IMR-90 (cell line): ENCODE measurements at regions not wholly inside any gene's neighbourhood (a gene's known extent, or its start where the extent isn't known, plus 50 kb on each side); places are given as distances from the start of the nearest gene placed in this dataset.

Experiments used
- ATAC-seq: fragments of 200-7000 bp; cut with Tn5 transposase; 2 replicates; pipeline ENCODE4 v1.9.1; 2020; ENCODE audit warnings: low read depth, mild to moderate bottlenecking, moderate library complexity
- BruUV-seq: library from RNA; stranded (reverse); fragments of 400-500 nt; replicated peaks from 2 replicates; lab custom pipeline; 2021; lab: Mats Ljungman, UMichigan
- CTCF ChIA-PET: fragments of 300-600 bp; formaldehyde crosslinking; extraction: SDS; loops from one replicate; lab custom pipeline; 2021; ENCODE audit warnings: antibody characterized with exemption; lab: Yijun Ruan, JAX
- POLR2A ChIA-PET: fragments of 300-600 bp; sonication (Branson Sonifier 250); formaldehyde crosslinking; loops from one replicate; lab custom pipeline; 2022; ENCODE audit warnings: antibody characterized with exemption; ENCODE audit not compliant: unreplicated experiment; lab: Charles Lee
- DNase-seq: peaks from one replicate; pipeline ENCODE4 v3.0.0; 2013
- H2AFZ ChIP-seq: replicated peaks from 2 replicates; pipeline ENCODE3; 2013; ENCODE audit warnings: low read length, mild to moderate bottlenecking; ENCODE audit not compliant: poor library complexity
- H2AK5ac ChIP-seq: 2 replicates; pipeline ENCODE4 v1.6.1; 2013; ENCODE audit warnings: low read depth, low read length, inconsistent platforms
- H2AK9ac ChIP-seq: replicated peaks from 2 replicates; pipeline ENCODE3; 2013; ENCODE audit warnings: mild to moderate bottlenecking, low read depth, low read length, moderate library complexity; ENCODE audit not compliant: poor library complexity
- H2BK120ac ChIP-seq: 2 replicates; pipeline ENCODE4 v1.6.1; 2013; ENCODE audit warnings: low read depth, low read length, inconsistent platforms
- H2BK15ac ChIP-seq: 3 replicates; pipeline ENCODE4 v1.6.1; 2013; ENCODE audit warnings: low read depth, low read length, inconsistent platforms
- H2BK20ac ChIP-seq: 2 replicates; pipeline ENCODE4 v1.6.1; 2013; ENCODE audit warnings: low read depth, mild to moderate bottlenecking, inconsistent platforms, low read length, moderate library complexity
- H2BK5ac ChIP-seq: 2 replicates; pipeline ENCODE4 v1.6.1; 2013; ENCODE audit warnings: mild to moderate bottlenecking, low read depth, low read length, inconsistent platforms; ENCODE audit not compliant: poor library complexity, severe bottlenecking
- H3K14ac ChIP-seq: replicated peaks from 2 replicates; pipeline ENCODE4 v1.6.1; 2013; ENCODE audit warnings: low read depth, low read length, inconsistent platforms
- H3K18ac ChIP-seq: 2 replicates; pipeline ENCODE4 v1.6.1; 2013; ENCODE audit warnings: low read depth, low read length, control low read depth
- H3K23ac ChIP-seq: 2 replicates; pipeline ENCODE4 v1.6.1; 2013; ENCODE audit warnings: low read depth, low read length, inconsistent platforms
- H3K27ac ChIP-seq: 2 replicates; pipeline ENCODE4 v1.5.1; 2013; ENCODE audit warnings: mild to moderate bottlenecking, control low read depth, low read length; ENCODE audit not compliant: insufficient read depth
- H3K27me3 ChIP-seq: 2 replicates; pipeline ENCODE4 v1.6.1; 2013; ENCODE audit warnings: low read length; ENCODE audit not compliant: control insufficient read depth, insufficient read depth
- H3K36me3 ChIP-seq: 2 replicates; pipeline ENCODE4 v1.6.1; 2013; ENCODE audit warnings: low read length, mixed read lengths; ENCODE audit not compliant: control insufficient read depth, insufficient read depth
- H3K4ac ChIP-seq: 2 replicates; pipeline ENCODE4 v1.6.1; 2013; ENCODE audit warnings: low read depth, low read length, inconsistent platforms
- H3K4me1 ChIP-seq: 2 replicates; pipeline ENCODE4 v1.6.1; 2013; ENCODE audit warnings: low read length, mixed read lengths; ENCODE audit not compliant: control insufficient read depth, insufficient read depth
- H3K4me2 ChIP-seq: 2 replicates; pipeline ENCODE4 v1.6.1; 2013; ENCODE audit warnings: low read depth, mild to moderate bottlenecking, control low read depth, low read length, moderate library complexity
- H3K4me3 ChIP-seq: 2 replicates; pipeline ENCODE4 v1.5.1; 2013; ENCODE audit warnings: low read depth, mild to moderate bottlenecking, control low read depth, low read length, moderate library complexity; ENCODE audit not compliant: insufficient read depth
- H3K56ac ChIP-seq: 2 replicates; pipeline ENCODE4 v1.6.1; 2013; ENCODE audit warnings: low read length, inconsistent platforms; ENCODE audit not compliant: insufficient read depth; ENCODE audit errors: extremely low read depth
- H3K79me1 ChIP-seq, 2 experiments: 2 replicates each; pipeline ENCODE4 v1.6.1; 2013; ENCODE audit warnings: low read length in 2 of 2, inconsistent platforms in 1 of 2, low read depth in 1 of 2
- H3K9ac ChIP-seq: 2 replicates; pipeline ENCODE4 v1.6.1; 2013; ENCODE audit warnings: low read depth, low read length, control low read depth
- H3K9me1 ChIP-seq: 2 replicates; pipeline ENCODE4 v1.6.1; 2013; ENCODE audit warnings: low read length, inconsistent platforms; ENCODE audit not compliant: insufficient read depth
- H3K9me3 ChIP-seq: 2 replicates; pipeline ENCODE4 v1.6.1; 2013; ENCODE audit warnings: low read length; ENCODE audit not compliant: control insufficient read depth, insufficient read depth
- H4K20me1 ChIP-seq: 2 replicates; pipeline ENCODE4 v1.6.1; 2013; ENCODE audit warnings: low read length, inconsistent platforms; ENCODE audit not compliant: insufficient read depth
- H4K5ac ChIP-seq: 2 replicates; pipeline ENCODE4 v1.6.1; 2013; ENCODE audit warnings: mild to moderate bottlenecking, low read depth, low read length, control low read depth
- H4K8ac ChIP-seq, 2 experiments: 2 replicates each; pipeline ENCODE4 v1.6.1; 2013; ENCODE audit warnings: low read depth in 2 of 2, low read length in 2 of 2, control low read depth in 1 of 2, inconsistent platforms in 1 of 2
- H4K91ac ChIP-seq: 2 replicates; pipeline ENCODE4 v1.6.1; 2013; ENCODE audit warnings: low read depth, low read length, inconsistent platforms; ENCODE audit not compliant: insufficient read depth
- BHLHE40 ChIP-seq: fragments of 150-350 bp; IDR thresholded peaks from 2 replicates; pipeline ENCODE4 v1.6.1; 2016; ENCODE audit warnings: mild to moderate bottlenecking, low read depth, low read length
- CEBPB ChIP-seq: IDR thresholded peaks from 2 replicates; pipeline ENCODE4 v1.6.1; 2012; ENCODE audit warnings: low read depth, low read length, improper control_type of control experiment
- CHD1 ChIP-seq: IDR thresholded peaks from 2 replicates; pipeline ENCODE4 v1.6.1; 2012; ENCODE audit warnings: low read depth, low read length, improper control_type of control experiment
- FOS ChIP-seq: fragments of 150-350 bp; IDR thresholded peaks from 2 replicates; pipeline ENCODE4 v1.6.1; 2016; ENCODE audit warnings: low read depth, low read length
- MAFK ChIP-seq: IDR thresholded peaks from 2 replicates; pipeline ENCODE4 v1.6.1; 2012; ENCODE audit warnings: low read depth, low read length, improper control_type of control experiment
- MAZ ChIP-seq: IDR thresholded peaks from 2 replicates; pipeline ENCODE4 v1.6.1; 2012; ENCODE audit warnings: low read depth, mild to moderate bottlenecking, low read length, improper control_type of control experiment, moderate library complexity, borderline replicate concordance
- MXI1 ChIP-seq: IDR thresholded peaks from 2 replicates; pipeline ENCODE4 v1.6.1; 2012; ENCODE audit warnings: low read depth, mild to moderate bottlenecking, low read length, moderate library complexity, borderline replicate concordance
- NFE2L2 ChIP-seq: fragments of 150-350 bp; IDR thresholded peaks from 2 replicates; pipeline ENCODE4 v1.6.1; 2016; ENCODE audit warnings: low read depth, mild to moderate bottlenecking, low read length
- POLR2A ChIP-seq: IDR thresholded peaks from 2 replicates; pipeline ENCODE4 v1.6.1; 2012; ENCODE audit warnings: mild to moderate bottlenecking, low read depth, low read length
- RAD21 ChIP-seq: IDR thresholded peaks from 2 replicates; pipeline ENCODE4 v1.6.1; 2012; ENCODE audit warnings: low read length, improper control_type of control experiment
- RCOR1 ChIP-seq: IDR thresholded peaks from 2 replicates; pipeline ENCODE4 v1.6.1; 2012; ENCODE audit warnings: mild to moderate bottlenecking, low read length, improper control_type of control experiment; ENCODE audit not compliant: insufficient replicate concordance
- RFX5 ChIP-seq: IDR thresholded peaks from 2 replicates; pipeline ENCODE4 v1.8.0; 2012; ENCODE audit warnings: low read depth, mild to moderate bottlenecking, low read length, moderate library complexity
- SMC3 ChIP-seq: fragments of 150-350 bp; IDR thresholded peaks from 2 replicates; pipeline ENCODE4 v1.6.1; 2016; ENCODE audit warnings: low read depth, mild to moderate bottlenecking, antibody characterized with exemption, low read length, moderate library complexity
- WGBS, 2 experiments: methylation state at CpG; one replicate each; pipeline versions ENCODE4 v1.1.5 to v1.1.7; 2013; ENCODE audit warnings: missing lambda C conversion rate in 2 of 2; ENCODE audit not compliant: insufficient read length in 1 of 2; ENCODE audit errors: extremely low coverage in 2 of 2; 5-methylcytosine and 5-hydroxymethylcytosine counted together
- dilution Hi-C: fragments of 300-500 bp; cut with HindIII; formaldehyde crosslinking; loops from one replicate; pipeline ENCODE4 v1.14.3; 2018; ENCODE audit warnings: low sequenced_read_pairs; ENCODE audit not compliant: unreplicated experiment
- in situ Hi-C: fragments of 300-500 bp; cut with MboI; formaldehyde crosslinking; loops from 3 replicates; pipeline ENCODE4 v1.14.3; 2019; ENCODE audit warnings: low sequenced_read_pairs, inconsistent platforms, mixed read lengths
- intact Hi-C: fragments of 100-400 bp; cut with micrococcal nuclease; formaldehyde crosslinking; loops from 2 replicates; pipeline ENCODE4 v1.10.0; 2022
- TF ChIP-seq, protein P1 (sequence below): fragments of 150-350 bp; IDR thresholded peaks from 2 replicates; pipeline ENCODE4 v1.6.1; 2017; ENCODE audit warnings: mild to moderate bottlenecking, antibody characterized with exemption, low read length, low read depth
- TF ChIP-seq, protein P2 (sequence below): conservative IDR thresholded peaks from 2 replicates; pipeline ENCODE4 v1.5.1; 2012; ENCODE audit warnings: mild to moderate bottlenecking, low read depth, low read length, improper control_type of control experiment
- TF ChIP-seq, protein P3 (sequence below): fragments of 150-350 bp; IDR thresholded peaks from 2 replicates; pipeline ENCODE4 v1.6.1; 2016; ENCODE audit warnings: low read depth, mild to moderate bottlenecking, low read length, moderate library complexity, borderline replicate concordance

DNA sequence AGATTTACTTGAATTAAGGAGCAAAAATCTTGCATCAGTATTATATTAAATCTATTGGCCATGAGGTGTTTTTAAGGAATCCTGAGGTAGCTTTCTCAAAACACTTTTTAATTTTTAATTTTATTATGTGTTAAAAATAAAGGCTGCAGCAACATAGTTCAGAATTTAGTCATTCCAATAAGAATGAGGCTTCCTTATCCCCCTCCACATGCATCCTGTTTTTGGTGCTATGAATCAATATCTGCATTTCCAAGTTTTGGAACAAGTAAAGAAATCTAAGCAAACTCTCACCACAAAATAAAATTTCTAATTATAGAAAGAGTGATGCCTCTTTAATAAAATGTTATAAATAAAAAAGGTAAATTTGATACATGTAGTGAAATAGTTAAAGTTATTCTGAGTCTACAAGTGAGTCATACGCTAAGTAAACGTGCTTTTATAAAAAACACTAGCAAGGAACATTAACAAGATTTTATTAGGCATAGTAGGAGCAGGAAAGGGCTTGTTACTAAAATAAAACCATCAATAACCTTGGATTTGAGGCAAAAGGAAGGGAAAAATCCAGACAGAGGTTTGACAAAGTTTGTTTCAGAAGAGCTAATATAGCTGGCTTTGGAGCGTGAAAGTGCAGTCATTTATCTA, 1218.0 kb downstream of the NSUN3 start:
- no peak overlapping the region for H3K14ac ChIP-seq
- ATAC-seq: no peak
- POLR2A ChIA-PET: no interaction called here
- H3K56ac ChIP-seq: no peak overlapping the region
- no peak overlapping the region for H2BK20ac ChIP-seq
- no peak overlapping the region for H3K23ac ChIP-seq
- DNase-seq: no peak
- no peaks in the 10 kb centered on the region; the same call in 1 of the 2 replicates for H3K9me3 ChIP-seq
- no peak overlapping the region for H2AFZ ChIP-seq
- no peak overlapping the region for H3K9ac ChIP-seq
- no peak overlapping the region; the same call in 1 of the 2 replicates for H3K4me2 ChIP-seq
- TF ChIP-seq MAZ (no peak), RFX5 (no peak), CEBPB (no peak), POLR2A (no peak), MAFK (no peak), BHLHE40 (no peak), RCOR1 (no peak), SMC3 (no peak), FOS (no peak), CHD1 (no peak), MXI1 (no peak), NFE2L2 (no peak), RAD21 (no peak)
- TF ChIP-seq, protein P1, sequence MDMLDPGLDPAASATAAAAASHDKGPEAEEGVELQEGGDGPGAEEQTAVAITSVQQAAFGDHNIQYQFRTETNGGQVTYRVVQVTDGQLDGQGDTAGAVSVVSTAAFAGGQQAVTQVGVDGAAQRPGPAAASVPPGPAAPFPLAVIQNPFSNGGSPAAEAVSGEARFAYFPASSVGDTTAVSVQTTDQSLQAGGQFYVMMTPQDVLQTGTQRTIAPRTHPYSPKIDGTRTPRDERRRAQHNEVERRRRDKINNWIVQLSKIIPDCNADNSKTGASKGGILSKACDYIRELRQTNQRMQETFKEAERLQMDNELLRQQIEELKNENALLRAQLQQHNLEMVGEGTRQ: no peak
- TF ChIP-seq, protein P2, sequence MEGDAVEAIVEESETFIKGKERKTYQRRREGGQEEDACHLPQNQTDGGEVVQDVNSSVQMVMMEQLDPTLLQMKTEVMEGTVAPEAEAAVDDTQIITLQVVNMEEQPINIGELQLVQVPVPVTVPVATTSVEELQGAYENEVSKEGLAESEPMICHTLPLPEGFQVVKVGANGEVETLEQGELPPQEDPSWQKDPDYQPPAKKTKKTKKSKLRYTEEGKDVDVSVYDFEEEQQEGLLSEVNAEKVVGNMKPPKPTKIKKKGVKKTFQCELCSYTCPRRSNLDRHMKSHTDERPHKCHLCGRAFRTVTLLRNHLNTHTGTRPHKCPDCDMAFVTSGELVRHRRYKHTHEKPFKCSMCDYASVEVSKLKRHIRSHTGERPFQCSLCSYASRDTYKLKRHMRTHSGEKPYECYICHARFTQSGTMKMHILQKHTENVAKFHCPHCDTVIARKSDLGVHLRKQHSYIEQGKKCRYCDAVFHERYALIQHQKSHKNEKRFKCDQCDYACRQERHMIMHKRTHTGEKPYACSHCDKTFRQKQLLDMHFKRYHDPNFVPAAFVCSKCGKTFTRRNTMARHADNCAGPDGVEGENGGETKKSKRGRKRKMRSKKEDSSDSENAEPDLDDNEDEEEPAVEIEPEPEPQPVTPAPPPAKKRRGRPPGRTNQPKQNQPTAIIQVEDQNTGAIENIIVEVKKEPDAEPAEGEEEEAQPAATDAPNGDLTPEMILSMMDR: no peak
- TF ChIP-seq, protein P3, sequence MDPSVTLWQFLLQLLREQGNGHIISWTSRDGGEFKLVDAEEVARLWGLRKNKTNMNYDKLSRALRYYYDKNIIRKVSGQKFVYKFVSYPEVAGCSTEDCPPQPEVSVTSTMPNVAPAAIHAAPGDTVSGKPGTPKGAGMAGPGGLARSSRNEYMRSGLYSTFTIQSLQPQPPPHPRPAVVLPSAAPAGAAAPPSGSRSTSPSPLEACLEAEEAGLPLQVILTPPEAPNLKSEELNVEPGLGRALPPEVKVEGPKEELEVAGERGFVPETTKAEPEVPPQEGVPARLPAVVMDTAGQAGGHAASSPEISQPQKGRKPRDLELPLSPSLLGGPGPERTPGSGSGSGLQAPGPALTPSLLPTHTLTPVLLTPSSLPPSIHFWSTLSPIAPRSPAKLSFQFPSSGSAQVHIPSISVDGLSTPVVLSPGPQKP: no peak
- H4K91ac ChIP-seq: no peak overlapping the region
- H3K27ac ChIP-seq: no peak overlapping the region
- no peaks in the 10 kb centered on the region for H3K4me1 ChIP-seq
- no peak overlapping the region for H2BK15ac ChIP-seq
- H4K8ac ChIP-seq: no peak overlapping the region
- H3K18ac ChIP-seq: no peak overlapping the region
- intact Hi-C loops: no loop called here
- H4K5ac ChIP-seq: no peak overlapping the region
- no peaks in the 10 kb centered on the region for H3K79me1 ChIP-seq
- no peaks in the 10 kb centered on the region for H4K20me1 ChIP-seq
- no peaks in the 10 kb centered on the region for H3K36me3 ChIP-seq
- H3K9me1 ChIP-seq: no peaks in the 10 kb centered on the region
- H3K4me3 ChIP-seq: no peak overlapping the region
- 57% methylated on average over 1 of the region's 3 CpGs; no CpG with 5 or more reads in 1 of the 2 experiments for WGBS, 2 experiments
- dilution Hi-C loops: no loop called here
- H3K27me3 ChIP-seq: no peaks in the 10 kb centered on the region
- no peak overlapping the region for H2AK5ac ChIP-seq
- H3K4ac ChIP-seq: no peak overlapping the region
- H2AK9ac ChIP-seq: no peak overlapping the region
- in situ Hi-C loops: no loop called here
- no TSS peak for BruUV-seq
- H2BK120ac ChIP-seq: no peak overlapping the region
- CTCF ChIA-PET: no interaction called here
- H2BK5ac ChIP-seq: no peak overlapping the region
